SK-N-DZ (cell line): ENCODE measurements at regions not wholly inside any gene's neighbourhood (a gene's known extent, or its start where the extent isn't known, plus 50 kb on each side); places are given as distances from the start of the nearest gene placed in this dataset.
"Not testable (repeated sequence)": the region's sequence is repeated elsewhere in the genome, so short reads cannot be mapped to it uniquely, and the experiment has no call there.

Experiments used
- DNase-seq: peaks from one replicate; pipeline ENCODE4 v3.0.0-alpha.2; 2015; ENCODE audit warnings: low spot score

- no peak for DNase-seq
These were observed 395.8 kb downstream of the NPIPA8 start for GRCh38 chr16:17940584-17941364.

- DNase-seq = no peak
These were observed 396.8 kb downstream of the NPIPA8 start for GRCh38 chr16:17939723-17940122.

GRCh38 chr16:17939122-17939536 lies 397.4 kb downstream of the NPIPA8 start:
- no peak for DNase-seq

GRCh38 chr16:17938546-17938945 lies 398.0 kb downstream of the NPIPA8 start:
- no peak for DNase-seq

GRCh38 chr16:17936766-17937402 lies 399.7 kb downstream of the NPIPA8 start:
- DNase-seq = no peak

- DNase-seq = no peak
These were observed 406.3 kb downstream of the NPIPA8 start for GRCh38 chr16:17930280-17930679.

- DNase-seq = no peak
These were observed 409.6 kb downstream of the NPIPA8 start for GRCh38 chr16:17926866-17927399.

GRCh38 chr16:17926461-17926860 lies 410.1 kb downstream of the NPIPA8 start:
- no peak for DNase-seq

GRCh38 chr16:17925761-17926160 lies 410.8 kb downstream of the NPIPA8 start:
- DNase-seq = no peak

- DNase-seq = peak; percentile 10
These were observed 415.1 kb downstream of the NPIPA8 start for GRCh38 chr16:17921357-17921978.

GRCh38 chr16:17917316-17918019 lies 419.1 kb downstream of the NPIPA8 start:
- no peak for DNase-seq

GRCh38 chr16:17915791-17916190 lies 420.7 kb downstream of the NPIPA8 start:
- DNase-seq = no peak

GRCh38 chr16:17914168-17914567 lies 422.4 kb downstream of the NPIPA8 start:
- DNase-seq = no peak

- not testable (repeated sequence) for DNase-seq
These were observed 425.0 kb downstream of the NPIPA8 start for GRCh38 chr16:17911578-17911977.

GRCh38 chr16:17906626-17907025 lies 429.9 kb downstream of the NPIPA8 start:
- DNase-seq = not testable (repeated sequence)

- DNase-seq = no peak
These were observed 430.5 kb upstream of the XYLT1 start for GRCh38 chr16:17901309-17901708.

- DNase-seq = no peak
These were observed 428.4 kb upstream of the XYLT1 start for GRCh38 chr16:17899141-17899540.

- DNase-seq = peak; percentile 8
These were observed 417.2 kb upstream of the XYLT1 start for GRCh38 chr16:17887963-17888362.

- no peak for DNase-seq
These were observed 415.0 kb upstream of the XYLT1 start for GRCh38 chr16:17885659-17886207.

GRCh38 chr16:17877821-17878360 lies 407.1 kb upstream of the XYLT1 start:
- no peak for DNase-seq

GRCh38 chr16:17866996-17867395 lies 396.2 kb upstream of the XYLT1 start:
- peak; percentile 83 for DNase-seq
